GM19099 (cell line): ENCODE measurements at regions not wholly inside any gene's neighbourhood (a gene's known extent, or its start where the extent isn't known, plus 50 kb on each side); places are given as distances from the start of the nearest gene placed in this dataset.

ENCODE experiments used
- POLR2A ChIP-seq: IDR thresholded peaks from 3 replicates; pipeline ENCODE4 v1.6.1; 2011; ENCODE audit warnings: low read depth; ENCODE audit not compliant: insufficient read length; ENCODE audit errors: extremely low read depth

- no peak for TF ChIP-seq POLR2A
Observed at GRCh38 chr13:103275722-103276121, 209.5 kb upstream of the SLC10A2 start.

- TF ChIP-seq POLR2A = no peak
Observed at GRCh38 chr13:103275081-103275480, 208.9 kb upstream of the SLC10A2 start.

- TF ChIP-seq POLR2A = no peak
Observed at GRCh38 chr13:103273825-103274224, 207.6 kb upstream of the SLC10A2 start.

GRCh38 chr13:103272770-103273169, 206.6 kb upstream of the SLC10A2 start:
- no peak for TF ChIP-seq POLR2A

- no peak for TF ChIP-seq POLR2A
Observed at GRCh38 chr13:103263448-103263847, 197.2 kb upstream of the SLC10A2 start.

GRCh38 chr13:103255587-103256301, 189.5 kb upstream of the SLC10A2 start:
- no peak for TF ChIP-seq POLR2A

GRCh38 chr13:103250071-103250470, 183.9 kb upstream of the SLC10A2 start:
- no peak for TF ChIP-seq POLR2A

GRCh38 chr13:103246581-103247200, 180.5 kb upstream of the SLC10A2 start:
- no peak for TF ChIP-seq POLR2A

- TF ChIP-seq POLR2A = no peak
Observed at GRCh38 chr13:103243495-103243894, 177.3 kb upstream of the SLC10A2 start.

- TF ChIP-seq POLR2A = no peak
Observed at GRCh38 chr13:103238441-103238840, 172.2 kb upstream of the SLC10A2 start.

- no peak for TF ChIP-seq POLR2A
Observed at GRCh38 chr13:103236213-103236612, 170.0 kb upstream of the SLC10A2 start.

GRCh38 chr13:103229674-103230073, 163.5 kb upstream of the SLC10A2 start:
- TF ChIP-seq POLR2A = no peak

- TF ChIP-seq POLR2A = no peak
Observed at GRCh38 chr13:103224804-103225203, 158.6 kb upstream of the SLC10A2 start.

- TF ChIP-seq POLR2A = no peak
Observed at GRCh38 chr13:103222683-103223082, 156.5 kb upstream of the SLC10A2 start.

- no peak for TF ChIP-seq POLR2A
Observed at GRCh38 chr13:103218253-103218652, 152.0 kb upstream of the SLC10A2 start.

GRCh38 chr13:103213152-103213551, 146.9 kb upstream of the SLC10A2 start:
- no peak for TF ChIP-seq POLR2A

GRCh38 chr13:103210348-103210747, 144.1 kb upstream of the SLC10A2 start:
- no peak for TF ChIP-seq POLR2A

- no peak for TF ChIP-seq POLR2A
Observed at GRCh38 chr13:103203735-103204330, 137.6 kb upstream of the SLC10A2 start.
